Prostate gland (tissue), 2 donors: ENCODE measurements at regions not wholly inside any gene's neighbourhood (a gene's known extent, or its start where the extent isn't known, plus 50 kb on each side); places are given as distances from the start of the nearest gene placed in this dataset.

Experiments
- CTCF ChIP-seq, 4 experiments: fragments of 200-600 bp in 2 of 4; fragments of 450-650 bp in 2 of 4; sonication (generic) in 2 of 4; IDR thresholded peaks; 1 replicate in 3 of 4; 2 replicates in 1 of 4; pipeline ENCODE4 v1.5.1; 2016 to 2019; ENCODE audit warnings: antibody characterized with exemption in 4 of 4, mild to moderate bottlenecking in 2 of 4, moderate library complexity in 2 of 4
- POLR2A ChIP-seq: fragments of 450-650 bp; IDR thresholded peaks from one replicate; pipeline ENCODE4 v1.6.1; 2016; ENCODE audit warnings: antibody characterized with exemption, mild to moderate bottlenecking

GRCh38 chr11:87894961-87895360 lies 280.3 kb downstream of the RAB38 start:
- TF ChIP-seq POLR2A (no peak), CTCF (IDR thresholded peaks at IDR 0.05) (no peak)
